CD4-positive, alpha-beta T cell treated with Interleukin-4 for 4 hours (primary cell): ENCODE measurements at regions not wholly inside any gene's neighbourhood (a gene's known extent, or its start where the extent isn't known, plus 50 kb on each side); places are given as distances from the start of the nearest gene placed in this dataset.

ENCODE experiments used
- DNase-seq: peaks from one replicate; pipeline ENCODE4 v3.0.0-alpha.2; 2020

DNA sequence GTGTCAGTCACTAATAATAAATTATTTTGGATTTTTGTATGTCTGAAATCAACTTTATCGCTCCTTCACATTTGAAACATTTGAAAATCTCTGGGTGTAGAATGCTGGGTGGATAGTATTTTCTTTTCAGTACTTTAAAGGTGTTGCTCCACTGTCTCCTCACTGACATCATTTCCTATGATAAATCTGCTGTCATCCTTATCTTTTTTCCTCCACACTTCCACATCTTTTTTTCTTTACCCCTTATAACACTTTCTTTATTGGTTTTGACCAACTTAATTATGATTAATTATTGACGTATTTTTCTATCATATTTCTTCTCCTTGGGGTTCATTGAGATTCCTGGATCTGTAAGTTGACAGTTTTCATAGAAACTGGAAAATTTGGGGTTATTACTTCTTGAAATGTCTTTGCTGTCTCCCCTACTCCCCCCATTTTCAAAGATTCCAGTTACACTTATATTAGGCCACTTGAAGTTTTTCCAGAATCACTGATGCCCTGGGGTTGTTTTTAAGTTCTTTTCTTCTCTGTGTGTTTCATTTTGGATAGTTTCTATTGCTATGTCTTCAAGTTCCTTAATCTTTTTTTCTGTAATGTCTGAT, 177.5 kb upstream of the DIO3 start:
- DNase-seq: no peak

DNA sequence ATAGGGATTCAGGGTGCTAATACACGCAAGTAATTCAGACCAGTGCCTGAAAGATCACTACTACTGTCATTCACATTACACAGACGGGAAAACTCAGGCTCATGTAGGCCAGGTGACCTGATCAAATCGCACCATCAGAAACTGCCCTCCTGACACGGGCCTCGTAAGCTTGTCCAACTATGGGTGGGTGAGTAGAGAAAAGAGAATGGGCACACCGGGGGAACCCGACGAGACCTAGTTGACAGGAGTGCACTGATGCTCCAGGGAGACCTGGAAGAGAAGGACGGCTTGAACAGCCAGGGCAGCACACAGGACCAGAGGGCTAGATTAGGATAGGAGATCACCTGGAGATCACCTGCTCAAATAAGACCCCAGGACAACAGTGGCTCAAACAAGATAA, 166.9 kb upstream of the DIO3 start:
- DNase-seq: no peak

DNA sequence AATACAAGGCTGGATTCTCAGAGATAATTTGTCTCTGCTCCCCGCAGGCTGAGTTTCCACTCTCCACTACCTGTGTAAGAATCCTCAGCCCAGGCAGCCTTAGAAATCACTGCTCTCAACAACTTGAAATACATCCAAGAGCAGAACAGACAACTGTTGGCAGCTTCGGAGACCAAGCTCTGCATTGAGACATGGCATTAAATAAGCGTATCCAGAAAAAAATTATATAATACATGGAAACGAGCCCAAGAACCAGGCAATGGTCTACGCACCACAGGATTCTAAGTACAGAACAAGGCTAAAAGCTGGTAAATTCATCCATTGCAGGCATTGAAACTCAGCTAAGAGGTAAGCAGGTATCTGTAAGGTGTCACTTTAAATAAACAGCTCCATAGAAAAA, 165.5 kb upstream of the DIO3 start:
- DNase-seq: no peak

DNA sequence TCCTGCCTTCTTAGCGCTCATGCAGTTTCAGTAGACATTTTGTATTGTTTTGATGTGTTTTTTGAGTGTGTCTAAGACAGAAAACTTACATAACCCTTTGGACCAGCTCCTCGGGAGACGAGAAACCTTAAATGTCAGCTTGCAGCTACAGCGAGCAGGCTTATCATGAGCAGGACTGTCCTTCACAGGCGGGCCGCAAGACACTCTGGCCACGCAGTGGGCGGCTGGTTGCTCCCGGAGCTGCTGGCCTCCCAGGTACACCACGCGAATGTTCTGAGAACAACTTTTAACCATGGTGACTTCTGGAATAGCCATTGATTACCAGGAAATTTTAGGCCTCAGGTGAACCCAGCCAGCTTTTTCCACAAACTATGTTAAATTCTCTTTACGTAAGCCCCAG, 164.1 kb upstream of the DIO3 start:
- DNase-seq: no peak

DNA sequence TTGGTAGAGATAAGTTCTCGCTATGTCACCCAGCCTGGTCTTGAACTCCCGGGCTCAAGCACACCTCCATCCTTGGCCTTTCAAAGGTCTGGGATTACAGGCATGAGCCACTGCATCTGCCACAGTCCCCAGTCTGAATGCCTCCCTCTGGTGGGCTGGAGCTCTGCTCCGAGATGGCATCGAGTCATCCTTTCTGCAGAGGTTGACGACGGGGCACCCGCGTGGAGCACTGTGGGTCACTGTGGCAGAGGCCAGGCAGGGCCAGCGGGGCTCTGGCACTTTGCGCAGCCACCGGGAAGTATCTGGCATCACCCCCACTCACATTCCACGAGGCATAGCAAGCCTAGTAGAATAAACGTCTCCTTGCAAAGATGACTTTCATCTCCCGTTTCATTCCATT, 163.3 kb upstream of the DIO3 start:
- DNase-seq: no peak

DNA sequence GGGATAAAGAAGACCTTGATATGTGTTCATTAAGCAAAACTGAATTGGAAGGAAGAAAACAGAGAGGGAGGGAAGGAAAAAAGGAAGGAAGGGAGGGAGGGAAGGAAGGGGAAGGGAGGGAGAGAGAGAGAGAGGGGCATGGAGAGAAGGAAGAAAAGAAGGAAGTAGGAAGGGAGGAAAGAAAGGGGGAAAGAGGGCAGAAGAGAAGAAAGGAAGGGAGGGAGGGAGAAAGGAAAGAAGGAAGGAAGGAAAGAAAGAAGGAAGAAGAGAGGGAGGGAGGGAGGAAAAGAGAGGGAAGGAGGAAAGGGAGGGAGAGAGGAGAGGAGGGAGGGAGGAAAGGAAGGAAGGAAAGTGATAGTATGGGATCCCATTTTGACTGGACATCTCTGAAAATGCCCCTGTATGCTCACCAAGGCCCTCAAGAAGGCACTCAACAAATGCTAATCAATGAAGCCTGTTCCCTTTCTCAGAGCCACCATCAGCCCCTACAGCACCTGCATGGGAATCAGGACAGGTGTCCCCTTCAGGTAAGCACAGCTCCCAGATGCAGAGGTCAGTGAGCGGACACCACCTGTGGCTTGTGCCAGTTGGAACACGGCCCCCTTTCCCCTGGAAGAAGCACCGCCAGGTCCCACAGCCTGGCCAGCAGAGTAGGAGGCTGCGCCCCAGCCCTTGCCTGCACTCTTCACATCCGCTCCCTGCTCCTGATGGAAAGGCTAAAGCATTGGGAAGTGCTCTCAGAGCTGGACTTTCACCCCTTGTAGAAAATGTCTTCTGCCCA, 161.4 kb upstream of the DIO3 start:
- no peak for DNase-seq

DNA sequence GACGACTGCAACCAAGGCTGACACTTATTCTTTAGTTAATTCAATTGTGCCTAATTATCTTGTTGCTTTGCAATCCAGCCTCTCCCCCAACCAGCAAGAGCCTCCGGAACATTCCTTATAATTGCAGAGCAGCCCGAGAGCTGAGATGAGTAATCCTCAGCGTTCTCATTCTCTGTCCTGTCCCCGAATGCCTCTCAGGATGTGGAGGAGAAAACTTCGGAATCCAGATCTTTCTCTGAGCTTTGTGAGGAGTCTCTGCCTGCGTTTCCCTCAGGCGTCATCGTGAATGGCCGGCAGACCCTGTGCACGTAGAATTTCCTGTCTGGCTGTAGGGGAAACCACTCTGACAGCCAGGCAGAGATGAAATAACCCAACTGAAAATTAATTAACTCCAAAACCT, 160.5 kb upstream of the DIO3 start:
- no peak for DNase-seq

DNA sequence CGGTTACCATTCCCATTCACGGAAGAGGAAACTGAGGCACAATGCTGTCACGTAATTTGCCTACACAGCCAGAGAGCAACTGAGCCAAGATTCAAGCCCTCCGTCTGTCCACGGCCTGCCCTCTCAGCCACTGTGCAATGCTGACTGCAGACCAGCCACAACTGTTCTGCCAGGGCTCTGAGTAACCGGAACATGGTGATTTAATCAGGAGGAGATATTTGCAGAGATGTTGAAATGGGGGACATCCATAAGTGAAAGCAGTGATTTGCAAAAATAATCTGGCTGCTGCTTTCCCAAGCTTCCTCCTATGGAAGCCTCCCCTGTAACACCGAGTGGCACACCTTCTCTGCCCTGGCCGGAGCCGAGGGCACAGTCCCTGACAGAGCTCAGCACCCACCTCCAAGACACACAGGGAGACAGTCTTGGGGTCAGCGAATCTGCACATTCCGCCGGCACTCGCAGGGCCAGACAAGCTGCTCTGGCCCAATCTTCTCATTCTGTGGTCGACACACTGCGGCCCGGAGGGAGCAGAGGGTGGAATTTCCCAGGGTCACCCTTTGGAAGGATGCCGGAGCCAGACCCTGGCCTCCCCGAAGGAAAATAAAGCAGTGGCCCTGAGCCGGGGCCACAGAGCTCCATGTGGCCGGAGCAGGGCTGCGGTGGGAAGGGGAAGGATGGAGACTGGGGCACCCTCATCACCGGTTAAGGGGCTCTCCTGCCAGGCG, 158.2 kb upstream of the DIO3 start:
- DNase-seq: no peak

DNA sequence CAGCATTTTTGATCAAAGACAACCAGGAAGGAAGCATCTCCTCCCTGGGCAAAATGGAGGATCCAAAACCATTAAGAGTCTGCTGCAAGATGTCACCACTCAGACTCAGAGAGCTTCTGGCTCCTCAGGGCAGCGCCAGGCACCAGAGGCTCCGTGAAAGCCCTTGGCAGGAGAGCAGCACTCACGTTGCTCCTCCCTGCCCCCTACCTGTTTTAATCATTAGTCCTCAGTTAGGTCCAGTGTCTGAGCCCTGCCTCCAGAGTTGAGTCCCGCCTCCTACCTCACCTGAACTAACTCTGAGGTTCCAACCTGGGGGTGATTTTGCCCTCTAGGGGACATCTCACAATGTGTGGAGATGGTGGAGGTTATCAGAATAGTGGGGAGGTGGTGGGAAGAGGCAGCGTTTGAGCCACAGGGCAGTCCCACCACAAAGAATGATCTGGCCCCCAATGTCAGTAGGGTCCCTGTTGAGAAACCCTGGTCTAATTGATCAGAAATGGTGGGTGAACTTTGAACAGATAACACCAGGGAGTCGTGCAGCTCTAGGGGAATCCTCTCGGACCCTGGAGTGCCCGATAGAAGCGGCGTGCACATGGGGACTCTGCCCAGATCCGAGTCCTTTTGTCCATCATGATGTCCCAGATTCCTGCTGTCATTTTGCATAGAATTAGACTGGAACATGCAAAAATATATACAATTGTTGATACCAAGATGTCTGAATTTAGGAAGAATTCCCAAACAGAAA, 156.7 kb upstream of the DIO3 start:
- DNase-seq: no peak

DNA sequence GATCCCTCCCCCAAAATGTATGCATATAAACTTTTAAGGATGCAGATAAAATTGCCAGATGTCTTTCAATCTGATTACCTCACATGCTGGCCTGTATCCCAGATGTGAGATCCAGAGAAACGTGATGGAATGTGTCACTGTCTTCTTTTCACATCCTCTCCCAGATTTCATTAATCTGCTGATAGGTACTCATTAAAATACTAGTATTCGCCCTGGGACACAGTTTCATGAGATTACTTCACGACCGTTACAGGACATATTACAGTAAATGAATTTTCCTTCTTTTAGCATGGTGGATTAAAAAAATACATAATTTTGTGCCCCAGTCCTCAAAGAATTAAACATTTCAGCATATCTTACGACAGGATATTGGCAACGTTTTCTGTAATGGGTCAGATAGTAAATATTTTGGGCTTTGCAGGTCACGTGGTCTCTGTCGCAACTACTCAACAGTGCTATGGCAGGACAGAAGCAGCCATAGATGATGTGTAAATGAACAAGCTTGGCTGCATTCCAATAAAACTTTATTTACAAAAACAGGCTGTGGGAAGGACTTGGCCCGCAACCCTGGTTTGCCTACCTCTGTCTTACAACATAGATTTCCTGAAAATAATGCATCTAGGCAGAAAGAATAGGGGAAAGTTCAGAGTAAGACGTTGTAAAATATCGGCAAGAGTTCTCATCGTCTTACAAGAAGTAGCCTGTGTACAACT, 156.0 kb upstream of the DIO3 start:
- no peak for DNase-seq

DNA sequence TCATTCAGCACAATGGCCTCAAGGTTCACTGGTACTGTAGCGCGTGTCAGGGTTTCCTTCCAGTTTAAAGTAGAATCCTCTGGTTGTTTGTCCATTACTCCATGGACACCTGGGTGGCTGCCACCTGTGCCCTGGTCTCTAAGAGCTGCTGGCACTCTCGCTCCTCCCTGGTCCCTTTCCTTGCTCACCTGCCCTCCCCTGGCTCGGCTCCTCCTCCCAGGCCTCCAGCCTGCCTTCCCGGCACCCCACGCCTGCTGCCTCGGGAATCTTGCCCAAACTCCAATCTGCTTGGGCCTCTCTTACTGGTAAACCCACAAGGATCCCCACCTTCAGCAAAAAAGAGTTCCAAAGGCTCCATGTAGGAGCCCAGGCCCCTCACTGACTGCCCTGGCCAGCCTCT, 154.4 kb upstream of the DIO3 start:
- DNase-seq: no peak

DNA sequence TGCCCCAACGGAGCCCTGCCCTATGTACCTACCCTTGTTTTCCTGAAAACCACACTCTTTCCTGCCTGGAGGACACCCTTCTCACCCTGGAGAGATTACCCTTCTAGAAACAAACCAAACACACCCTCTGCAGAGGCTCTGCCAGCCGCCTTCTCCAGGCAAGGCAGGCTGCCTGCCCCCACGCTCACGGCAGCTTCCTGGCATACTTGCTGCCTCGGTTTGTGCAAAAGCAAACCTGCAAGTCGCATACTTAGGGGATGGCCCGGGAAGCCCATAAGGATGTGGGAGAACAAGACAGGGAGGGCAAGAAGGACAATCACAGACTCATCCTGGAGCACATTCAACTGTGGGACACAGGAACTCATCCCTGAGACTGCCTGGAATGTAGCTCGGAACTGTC, 154.0 kb upstream of the DIO3 start:
- DNase-seq: no peak

DNA sequence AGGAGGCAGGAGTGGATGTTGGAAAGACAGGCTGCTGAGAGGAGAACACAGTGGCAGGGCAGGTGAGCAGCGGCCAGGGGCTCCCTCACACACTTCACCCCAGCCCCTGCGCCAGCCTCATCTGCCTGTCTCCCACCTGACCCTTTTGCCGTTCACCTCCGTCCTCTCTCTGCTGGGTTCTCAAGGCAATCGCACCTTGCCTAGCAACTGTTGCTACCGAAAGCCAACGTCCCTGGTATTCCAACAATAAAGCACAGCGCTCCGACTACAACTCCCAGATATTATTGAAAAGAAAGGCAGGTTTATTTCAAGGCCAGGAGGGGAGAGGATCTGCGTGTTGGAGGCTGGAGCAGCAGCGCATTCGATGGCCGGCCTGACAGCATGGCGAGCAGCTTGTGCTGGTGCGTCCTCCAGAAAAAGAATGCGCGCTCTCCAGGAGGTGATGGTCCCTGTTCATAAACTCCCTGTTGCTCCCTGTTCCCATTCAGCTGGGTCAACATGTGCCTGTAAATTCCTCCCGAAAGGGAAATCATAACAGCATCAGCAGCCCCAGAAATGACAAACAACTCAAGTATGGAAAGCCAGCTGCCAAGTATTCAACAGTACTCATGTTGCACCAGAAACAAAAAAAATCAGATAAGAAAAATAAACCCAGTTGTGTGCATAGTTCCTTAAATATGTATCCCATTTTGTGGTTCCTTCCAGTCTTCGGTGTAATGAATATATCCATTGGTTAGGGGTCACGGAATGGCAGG, 153.0 kb upstream of the DIO3 start:
- DNase-seq: no peak

DNA sequence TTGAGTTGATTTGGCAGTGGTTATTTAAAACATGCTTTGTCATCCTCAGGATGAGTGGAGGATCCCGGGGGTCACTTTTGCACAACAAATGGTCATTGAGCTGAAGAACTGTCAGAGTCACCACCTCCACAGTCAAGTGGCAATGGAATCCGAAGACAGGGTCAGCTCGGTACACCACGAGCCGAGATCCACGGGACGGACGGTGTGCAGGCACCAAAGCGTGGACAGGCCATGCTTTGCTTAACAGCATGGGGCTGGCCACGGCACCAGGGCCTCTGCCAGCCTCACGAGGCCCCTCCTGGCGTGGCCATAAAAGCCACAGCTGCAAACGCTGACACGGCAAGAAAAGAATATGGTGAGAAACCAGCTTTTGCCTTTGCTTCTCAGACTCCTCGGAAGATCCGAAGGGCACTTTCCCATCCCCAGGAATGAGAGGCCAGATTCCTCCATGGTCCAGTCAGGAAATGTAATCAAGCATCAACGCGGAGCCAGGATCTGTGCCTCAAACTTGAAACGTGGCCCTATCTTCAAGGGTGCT, 152.2 kb upstream of the DIO3 start:
- DNase-seq: no peak

DNA sequence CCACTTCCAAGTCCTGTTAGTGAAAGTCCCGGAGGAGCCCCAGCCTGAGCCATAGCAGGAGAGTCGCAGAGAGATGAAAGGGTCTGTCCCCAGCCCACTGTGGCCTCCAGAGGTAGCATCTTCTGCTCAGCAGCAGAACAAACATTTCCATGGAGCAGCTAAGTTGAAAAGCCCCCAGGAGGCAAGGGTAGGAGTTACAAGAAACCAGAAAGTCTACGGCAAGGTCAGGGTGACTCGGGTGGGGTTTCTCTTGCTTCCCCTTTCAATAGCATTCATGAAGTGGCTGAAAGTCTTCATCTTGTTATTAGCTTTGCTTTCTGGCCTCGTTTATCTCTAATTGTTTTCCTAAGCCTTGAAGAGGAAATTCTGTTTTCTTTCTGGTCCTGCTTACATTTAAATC, 151.2 kb upstream of the DIO3 start:
- DNase-seq: no peak

DNA sequence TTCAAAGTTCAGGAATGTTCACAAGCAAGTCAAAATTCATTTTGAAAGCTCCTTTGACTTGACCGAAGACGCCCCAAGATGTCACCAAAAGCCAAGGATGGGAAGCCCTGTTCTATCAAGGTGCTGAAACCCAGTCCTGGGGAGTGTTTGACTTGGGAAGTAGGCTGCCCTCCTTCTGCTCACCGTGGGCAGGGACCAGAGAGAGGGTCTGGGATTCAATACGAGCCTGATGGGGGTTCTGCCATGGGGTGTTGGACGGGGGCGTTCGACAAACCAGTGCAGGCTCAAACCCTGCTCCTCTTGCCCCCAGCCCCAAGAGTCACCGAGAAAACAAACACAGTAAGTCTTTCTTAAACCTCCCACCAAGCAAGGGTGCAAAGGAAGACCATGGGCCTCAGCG, 150.1 kb upstream of the DIO3 start:
- no peak for DNase-seq

DNA sequence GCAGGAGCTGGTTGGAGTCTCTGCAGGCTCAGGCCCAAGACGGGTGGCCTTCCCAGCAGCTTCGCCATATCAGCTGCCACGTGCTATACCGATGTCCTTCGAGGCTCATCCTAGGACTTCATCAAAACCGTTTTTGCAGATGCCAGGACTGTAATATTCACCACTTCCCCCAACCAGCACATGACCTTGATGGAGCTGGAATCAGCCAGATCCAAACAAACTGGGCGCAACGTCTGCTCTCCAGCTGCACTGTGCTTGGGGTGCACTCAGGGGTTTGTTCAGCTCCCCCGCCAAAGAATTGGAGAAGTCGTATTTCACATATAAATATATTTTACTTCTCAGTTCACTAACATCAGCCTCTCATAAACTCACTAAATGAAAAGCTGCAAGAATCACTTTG, 149.5 kb upstream of the DIO3 start:
- no peak for DNase-seq

DNA sequence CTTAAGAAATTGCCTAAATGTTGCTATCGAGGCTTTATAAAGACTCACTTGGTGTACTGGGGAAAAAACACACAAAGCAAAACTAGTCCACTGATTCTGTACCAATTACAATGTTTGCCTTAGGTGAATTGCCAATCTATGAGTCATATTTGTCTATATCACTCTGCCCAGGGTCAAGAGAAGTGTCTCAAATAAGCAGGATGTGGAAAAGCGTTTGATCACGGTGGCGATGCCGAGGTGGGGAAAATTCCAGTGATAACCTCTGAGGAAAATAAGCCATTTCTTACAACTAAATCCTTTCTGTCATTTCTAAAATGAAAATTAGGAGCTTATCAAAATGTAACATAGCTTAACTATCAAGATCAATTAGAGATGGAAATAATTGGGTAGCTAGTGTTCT, 148.6 kb upstream of the DIO3 start:
- DNase-seq: no peak

DNA sequence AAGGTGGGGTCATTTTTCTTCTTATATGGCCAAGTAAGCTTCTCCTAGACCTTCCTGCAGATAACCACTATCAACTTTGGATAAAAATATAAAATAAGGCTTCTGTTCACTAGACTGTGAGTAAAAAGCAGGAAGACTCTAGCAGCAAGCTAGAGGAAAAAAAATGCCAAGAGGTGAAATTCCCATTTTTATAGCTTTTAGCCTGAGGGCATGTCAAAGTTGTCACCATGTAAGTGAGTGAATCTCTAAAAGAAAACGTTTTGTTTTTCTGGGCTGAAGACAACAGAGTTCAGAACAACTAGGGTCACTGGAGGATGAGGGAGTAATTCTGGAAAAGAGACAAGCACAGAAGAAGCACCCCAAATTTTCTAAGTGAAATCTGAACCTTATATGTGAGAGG, 143.9 kb upstream of the DIO3 start:
- DNase-seq: no peak

DNA sequence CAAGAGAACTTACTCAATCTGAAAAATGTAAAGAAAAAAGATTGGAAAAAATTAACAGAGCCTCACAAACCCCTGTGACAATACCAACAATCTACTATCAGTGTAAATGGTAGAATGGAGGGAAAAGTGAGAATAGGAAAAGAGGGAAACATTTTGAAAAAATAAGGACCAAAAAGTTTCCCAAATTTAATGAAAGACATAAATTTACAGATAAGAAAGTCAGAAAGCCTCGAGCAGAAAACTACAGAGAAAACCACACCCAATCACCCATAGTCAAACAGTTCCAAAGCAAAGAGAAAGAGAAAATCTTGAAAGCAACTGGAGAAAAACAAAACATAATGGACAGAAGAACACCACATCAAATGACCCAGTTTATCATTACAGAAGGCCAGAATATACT, 142.7 kb upstream of the DIO3 start:
- no peak for DNase-seq

DNA sequence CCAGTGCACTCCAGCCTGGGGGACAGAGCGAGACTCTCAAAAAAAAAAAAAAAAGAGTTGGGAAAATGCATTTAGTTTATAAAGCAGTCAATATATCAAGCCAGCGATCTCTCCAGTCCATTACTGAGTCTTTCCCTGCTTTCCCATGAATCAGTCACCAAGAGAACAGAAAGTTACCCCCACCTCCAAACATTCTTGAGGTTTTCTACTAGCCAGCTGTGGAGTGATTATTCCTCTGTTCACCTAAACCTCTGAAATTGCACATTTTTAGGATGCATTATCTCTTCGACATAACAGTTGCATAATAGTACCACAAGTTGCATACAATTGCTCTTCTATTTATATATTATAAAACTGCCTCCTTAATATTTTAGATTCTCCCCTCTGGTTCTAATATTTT, 134.8 kb upstream of the DIO3 start:
- no peak for DNase-seq

DNA sequence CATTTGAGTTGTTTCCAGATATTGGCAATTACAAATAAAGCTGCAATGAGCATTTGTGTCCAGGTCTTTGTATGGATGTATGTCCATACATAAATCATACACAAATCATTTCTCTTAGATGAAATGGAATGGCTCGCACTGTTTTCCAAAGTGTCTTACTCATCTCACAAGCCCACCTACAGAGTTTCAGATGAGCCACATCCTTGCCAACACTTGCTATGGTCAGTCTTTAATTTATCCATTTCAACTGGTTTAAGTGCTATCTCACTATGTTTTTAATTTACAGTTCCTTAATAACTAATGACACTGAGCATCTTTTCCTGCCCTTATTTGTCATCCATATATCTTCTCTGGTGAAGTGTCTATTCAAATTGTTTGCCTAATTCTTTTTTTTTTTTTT, 132.9 kb upstream of the DIO3 start:
- DNase-seq: no peak
